Keratinocyte (primary cell): ENCODE measurements at regions not wholly inside any gene's neighbourhood (a gene's known extent, or its start where the extent isn't known, plus 50 kb on each side); places are given as distances from the start of the nearest gene placed in this dataset.

Experiments used
- DNase-seq: peaks from one replicate; pipeline ENCODE4 v3.0.0-alpha.2; 2011; ENCODE audit warnings: low read depth, missing footprints, low spot score
- FAIRE-seq: peaks from 2 replicates; lab custom pipeline; 2011; peaks lifted over from hg19 to GRCh38; lab: Jason Lieb, UNC
- H2AFZ ChIP-seq: 2 replicates; pipeline ENCODE4 v1.6.0; 2012; ENCODE audit warnings: low read length, control low read depth, inconsistent platforms; ENCODE audit not compliant: control insufficient read depth
- H3K27ac ChIP-seq: 2 replicates; pipeline ENCODE4 v1.5.1; 2011; ENCODE audit warnings: low read length; ENCODE audit not compliant: control insufficient read depth, insufficient read depth
- H3K27me3 ChIP-seq: 3 replicates; pipeline ENCODE4 v1.6.0; 2011; ENCODE audit warnings: low read length; ENCODE audit not compliant: control insufficient read depth, insufficient read depth; ENCODE audit errors: extremely low read depth
- H3K36me3 ChIP-seq, 2 experiments: 2 replicates in 1 of 2; 3 replicates in 1 of 2; pipeline ENCODE4 v1.5.1; 2011; ENCODE audit warnings: low read length in 2 of 2, mild to moderate bottlenecking in 1 of 2; ENCODE audit not compliant: control insufficient read depth in 2 of 2, insufficient read depth in 2 of 2; ENCODE audit errors: extremely low read depth in 1 of 2
- H3K4me1 ChIP-seq: 3 replicates; pipeline ENCODE4 v1.5.1; 2011; ENCODE audit warnings: low read length; ENCODE audit not compliant: control insufficient read depth, insufficient read depth; ENCODE audit errors: extremely low read depth
- H3K4me2 ChIP-seq: 3 replicates; pipeline ENCODE4 v1.6.0; 2011; ENCODE audit warnings: low read depth, low read length; ENCODE audit not compliant: control insufficient read depth, insufficient read depth; ENCODE audit errors: extremely low read depth
- H3K4me3 ChIP-seq, 3 experiments: fragments of 200-600 bp in 1 of 3; sonication (generic) in 1 of 3; 2 replicates in 2 of 3; 3 replicates in 1 of 3; pipeline ENCODE4 v1.5.1; 2011 to 2016; ENCODE audit warnings: low read length in 3 of 3, mild to moderate bottlenecking in 3 of 3, control low read depth in 2 of 3, inconsistent platforms in 1 of 3, low read depth in 1 of 3, mixed read lengths in 1 of 3, mixed run types in 1 of 3, moderate library complexity in 1 of 3; ENCODE audit not compliant: control insufficient read depth in 2 of 3, insufficient read depth in 2 of 3; ENCODE audit errors: extremely low read depth in 1 of 3
- H3K79me2 ChIP-seq: 2 replicates; pipeline ENCODE4 v1.6.0; 2012; ENCODE audit warnings: low read length; ENCODE audit not compliant: control insufficient read depth, insufficient read depth
- H3K9ac ChIP-seq: 3 replicates; pipeline ENCODE4 v1.6.0; 2011; ENCODE audit warnings: low read length; ENCODE audit not compliant: control insufficient read depth, insufficient read depth; ENCODE audit errors: extremely low read depth
- H3K9me1 ChIP-seq: 3 replicates; pipeline ENCODE4 v1.6.0; 2011; ENCODE audit warnings: low read length; ENCODE audit not compliant: control insufficient read depth, insufficient read depth; ENCODE audit errors: extremely low read depth
- H3K9me3 ChIP-seq: 2 replicates; pipeline ENCODE4 v1.5.1; 2012; ENCODE audit warnings: low read depth, low read length; ENCODE audit not compliant: control insufficient read depth
- H4K20me1 ChIP-seq: 3 replicates; pipeline ENCODE4 v1.6.0; 2011; ENCODE audit warnings: low read length; ENCODE audit not compliant: control insufficient read depth, insufficient read depth; ENCODE audit errors: extremely low read depth
- CTCF ChIP-seq, 3 experiments: IDR thresholded peaks in 1 of 3; conservative IDR thresholded peaks in 1 of 3; optimal IDR thresholded peaks in 1 of 3; 2 replicates in 2 of 3; 3 replicates in 1 of 3; pipeline versions ENCODE3 to v1.5.1; 2011; ENCODE audit warnings: low read length in 3 of 3, mild to moderate bottlenecking in 3 of 3, moderate library complexity in 2 of 3, control low read depth in 1 of 3, inconsistent platforms in 1 of 3; ENCODE audit not compliant: insufficient read depth in 2 of 3; ENCODE audit errors: extremely low read depth in 1 of 3
- EZH2 ChIP-seq: IDR thresholded peaks from one replicate; pipeline ENCODE4 v1.6.1; 2012; ENCODE audit warnings: inconsistent platforms, mild to moderate bottlenecking, low read length, moderate library complexity
- dilution Hi-C: fragments of 300-500 bp; cut with MboI; formaldehyde crosslinking; loops from one replicate; pipeline ENCODE4 v1.7.0; 2020; ENCODE audit warnings: low sequenced_read_pairs; ENCODE audit not compliant: extremely low pct_ligation_motif_present

- no peak overlapping the region for H2AFZ ChIP-seq
Measured at GRCh38 chr10:2979306-2979705, 88.0 kb upstream of the PFKP start.

GRCh38 chr10:2978574-2979273, 88.6 kb upstream of the PFKP start:
- Histone ChIP-seq H3K4me1 (peaks cover 8% of the 10 kb centered on the region), H3K4me3 (no peak overlapping the region), H3K36me3 (no peaks in the 10 kb centered on the region), H3K27ac (no peak overlapping the region), H3K9me1 (no peaks in the 10 kb centered on the region), H3K27me3 (no peaks in the 10 kb centered on the region), H3K9ac (no peak overlapping the region), H3K9me3 (no peaks in the 10 kb centered on the region), H2AFZ (no peak overlapping the region), H4K20me1 (no peaks in the 10 kb centered on the region), H3K79me2 (no peaks in the 10 kb centered on the region), H3K4me2 (no peak overlapping the region)
- FAIRE-seq (no peak), DNase-seq (no peak)
- no peak for TF ChIP-seq EZH2
- no peak for TF ChIP-seq CTCF (optimal IDR thresholded peaks at IDR 0.05 in 1 of 3, IDR thresholded peaks at IDR 0.05 in 1 of 3, conservative IDR thresholded peaks at IDR 0.05 in 1 of 3; ENCODE audit: extremely low read depth in 1 of 3, insufficient read depth in 2 of 3, low read length in 3 of 3)
- dilution Hi-C loops: no loop called here

More at GRCh38 chr10:2979306-2979705, 88.0 kb upstream of the PFKP start:
- Histone ChIP-seq H3K27ac (no peak overlapping the region), H3K27me3 (no peaks in the 10 kb centered on the region), H3K79me2 (no peaks in the 10 kb centered on the region), H3K4me1 (peaks cover 8% of the 10 kb centered on the region), H3K4me2 (no peak overlapping the region), H4K20me1 (no peaks in the 10 kb centered on the region), H3K9me3 (no peaks in the 10 kb centered on the region), H3K36me3 (no peaks in the 10 kb centered on the region), H3K9me1 (no peaks in the 10 kb centered on the region), H3K4me3 (no peak overlapping the region), H3K9ac (no peak overlapping the region)
- TF ChIP-seq EZH2: no peak
- TF ChIP-seq CTCF (optimal IDR thresholded peaks at IDR 0.05 in 1 of 3, IDR thresholded peaks at IDR 0.05 in 1 of 3, conservative IDR thresholded peaks at IDR 0.05 in 1 of 3; ENCODE audit: extremely low read depth in 1 of 3, insufficient read depth in 2 of 3, low read length in 3 of 3): no peak
- FAIRE-seq (no peak), DNase-seq (no peak)
- dilution Hi-C loops: no loop called here
